ENCODE measurements at regions not wholly inside any gene's neighbourhood (a gene's known extent, or its start where the extent isn't known, plus 50 kb on each side); places are given as distances from the start of the nearest gene placed in this dataset.

- H2AK5ac ChIP-seq (ENCODE audit: low read depth, low read length) = no peak overlapping the region
- H2AK9ac ChIP-seq (replicated peaks; ENCODE audit: low read depth, low read length, poor library complexity) = no peak overlapping the region
- H3K9me1 ChIP-seq (ENCODE audit: insufficient read depth, low read length) = no peaks in the 10 kb centered on the region
- H2BK15ac ChIP-seq (ENCODE audit: low read depth, low read length) = no peak overlapping the region
- H4K20me1 ChIP-seq (ENCODE audit: insufficient read depth, low read length) = no peaks in the 10 kb centered on the region
- peaks cover 4% of the 10 kb centered on the region; the same call in 1 of the 2 replicates for H3K4me1 ChIP-seq (ENCODE audit: control insufficient read depth, insufficient read depth, low read length)
- dilution Hi-C loops (cut with HindIII; ENCODE audit: low sequenced_read_pairs, unreplicated experiment) (no loop called here), intact Hi-C loops (cut with micrococcal nuclease) (no loop called here), in situ Hi-C loops (cut with MboI; ENCODE audit: low sequenced_read_pairs) (no loop called here)
- no peak overlapping the region for H3K56ac ChIP-seq (ENCODE audit: extremely low read depth, insufficient read depth, low read length)
- ATAC-seq (ENCODE audit: low read depth) = peak; percentile 50
- no peak overlapping the region for H2BK120ac ChIP-seq (ENCODE audit: low read depth, low read length)
- H3K27ac ChIP-seq (ENCODE audit: insufficient read depth, low read length) = no peak overlapping the region
- no TSS peak for BruUV-seq (replicated peaks)
- H2BK5ac ChIP-seq (ENCODE audit: low read depth, low read length, poor library complexity, severe bottlenecking) = no peak overlapping the region
- peak; percentile 9 for DNase-seq
- H3K4ac ChIP-seq (ENCODE audit: low read depth, low read length) = no peak overlapping the region
- POLR2A ChIA-PET (ENCODE audit: unreplicated experiment) = no interaction called here
- no peak overlapping the region for H3K4me2 ChIP-seq (ENCODE audit: low read depth, low read length)
- H3K79me1 ChIP-seq (ENCODE audit: low read depth in 1 of 2, low read length in 2 of 2) = no peaks in the 10 kb centered on the region
- CTCF ChIA-PET = interaction anchor here (0.5 to 0.7 kb wide), 2 partner anchors 9 to 12 kb away, joined by 3 to 4 read pairs; no protein-coding TSS in a partner anchor
- no peak overlapping the region for H3K14ac ChIP-seq (replicated peaks; ENCODE audit: low read depth, low read length)
- no peaks in the 10 kb centered on the region for H3K9me3 ChIP-seq (ENCODE audit: control insufficient read depth, insufficient read depth, low read length)
- H3K27me3 ChIP-seq (ENCODE audit: control insufficient read depth, insufficient read depth, low read length) = no peaks in the 10 kb centered on the region
- H3K23ac ChIP-seq (ENCODE audit: low read depth, low read length) = no peak overlapping the region
- H4K91ac ChIP-seq (ENCODE audit: insufficient read depth, low read depth, low read length) = no peak overlapping the region
- no peaks in the 10 kb centered on the region for H3K36me3 ChIP-seq (ENCODE audit: control insufficient read depth, insufficient read depth, low read length)
- 80% methylated on average over 1 of the region's 7 CpGs; no CpG with 5 or more reads in 1 of the 2 experiments for WGBS, 2 experiments (ENCODE audit: extremely low coverage in 2 of 2, insufficient read length in 1 of 2)
- H3K4me3 ChIP-seq (ENCODE audit: insufficient read depth, low read depth, low read length) = no peak overlapping the region
- no peak for TF ChIP-seq POLR2A (IDR thresholded peaks at IDR 0.05; ENCODE audit: low read depth, low read length)
- no peak for TF ChIP-seq MAZ (IDR thresholded peaks at IDR 0.05; ENCODE audit: borderline replicate concordance, low read depth, low read length)
- TF ChIP-seq MAFK (IDR thresholded peaks at IDR 0.05; ENCODE audit: low read depth, low read length) = no peak
- TF ChIP-seq CHD1 (IDR thresholded peaks at IDR 0.05; ENCODE audit: low read depth, low read length) = no peak
- TF ChIP-seq SMC3 (IDR thresholded peaks at IDR 0.05; ENCODE audit: low read depth, low read length) = no peak
- no peak for TF ChIP-seq USF2 (IDR thresholded peaks at IDR 0.05; ENCODE audit: low read depth, low read length)
- no peak for TF ChIP-seq CEBPB (IDR thresholded peaks at IDR 0.05; ENCODE audit: low read depth, low read length)
- no peak for TF ChIP-seq CTCF (conservative IDR thresholded peaks at IDR 0.05; ENCODE audit: low read depth, low read length)
- TF ChIP-seq RAD21 (IDR thresholded peaks at IDR 0.05; ENCODE audit: low read length) = no peak
- TF ChIP-seq BHLHE40 (IDR thresholded peaks at IDR 0.05; ENCODE audit: low read depth, low read length) = no peak
- TF ChIP-seq NFE2L2 (IDR thresholded peaks at IDR 0.05; ENCODE audit: low read depth, low read length) = no peak
- no peak for TF ChIP-seq FOS (IDR thresholded peaks at IDR 0.05; ENCODE audit: low read depth, low read length)
- no peak for TF ChIP-seq ELK1 (IDR thresholded peaks at IDR 0.05; ENCODE audit: borderline replicate concordance, low read depth, low read length)
- TF ChIP-seq RFX5 (IDR thresholded peaks at IDR 0.05; ENCODE audit: low read depth, low read length) = no peak
- TF ChIP-seq MXI1 (IDR thresholded peaks at IDR 0.05; ENCODE audit: borderline replicate concordance, low read depth, low read length) = no peak
- no peak for TF ChIP-seq RCOR1 (IDR thresholded peaks at IDR 0.05; ENCODE audit: insufficient replicate concordance, low read length)
- no peak overlapping the region for H2BK20ac ChIP-seq (ENCODE audit: low read depth, low read length)
- H3K18ac ChIP-seq (ENCODE audit: low read depth, low read length) = no peak overlapping the region
- H2AFZ ChIP-seq (replicated peaks; ENCODE audit: low read length, poor library complexity) = no peak overlapping the region
- no peak overlapping the region for H3K9ac ChIP-seq (ENCODE audit: low read depth, low read length)
- no peak overlapping the region for H4K8ac ChIP-seq (ENCODE audit: low read depth in 2 of 2, low read length in 2 of 2)
- H4K5ac ChIP-seq (ENCODE audit: low read depth, low read length) = no peak overlapping the region
Observed at GRCh38 chr4:98747393-98748091, 89.1 kb upstream of the TSPAN5 start.
